Dendritic cell treated with granulocyte-macrophage colony-stimulating factor and Interleukin-4, amounts not matched to agents 40 ng/mL and 50 ng/mL, for 4 days (primary cell): ENCODE measurements at regions not wholly inside any gene's neighbourhood (a gene's known extent, or its start where the extent isn't known, plus 50 kb on each side); places are given as distances from the start of the nearest gene placed in this dataset.

Source experiments
- H3K27ac Mint-ChIP-seq: one replicate; pipeline ENCODE4 v1.8.0; 2022; ENCODE audit warnings: mild to moderate bottlenecking, mixed read lengths
- H3K27me3 Mint-ChIP-seq: one replicate; pipeline ENCODE4 v1.8.0; 2022; ENCODE audit warnings: mild to moderate bottlenecking, mixed read lengths
- H3K36me3 Mint-ChIP-seq: one replicate; pipeline ENCODE4 v1.8.0; 2022; ENCODE audit warnings: low read depth, mixed read lengths
- H3K4me1 Mint-ChIP-seq: one replicate; pipeline ENCODE4 v1.8.0; 2022; ENCODE audit warnings: low read depth, mixed read lengths
- H3K4me3 Mint-ChIP-seq: one replicate; pipeline ENCODE4 v1.8.0; 2022; ENCODE audit warnings: mild to moderate bottlenecking, moderate library complexity, mixed read lengths
- H3K9me3 Mint-ChIP-seq: one replicate; pipeline ENCODE4 v1.8.0; 2022; ENCODE audit warnings: mixed read lengths
- intact Hi-C: fragments of 100-400 bp; cut with micrococcal nuclease; formaldehyde crosslinking; loops from one replicate; pipeline ENCODE4 v1.15.0; 2022

DNA sequence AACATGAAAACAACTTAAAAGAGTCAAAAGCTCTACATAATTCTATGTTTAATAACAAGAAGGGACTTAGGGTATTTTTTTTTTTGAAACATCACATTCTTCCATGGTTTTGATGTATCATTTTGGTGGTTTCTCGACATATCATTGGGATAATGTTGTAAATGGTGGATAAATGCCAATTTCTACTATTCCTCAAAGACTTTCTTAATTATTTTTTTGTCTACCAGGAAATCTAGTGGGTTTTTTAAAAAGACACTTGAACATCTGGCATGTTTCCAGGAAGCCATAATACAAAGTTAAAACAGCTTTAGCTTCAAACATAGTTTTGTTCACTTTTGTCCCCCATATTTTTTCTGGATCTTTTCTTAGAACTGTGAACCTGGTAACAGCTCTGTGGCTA lies 200.4 kb downstream of the DKK1 start:
- Mint-ChIP-seq H3K27ac (no peak overlapping the region), H3K27me3 (no peaks in the 10 kb centered on the region), H3K4me1 (no peaks in the 10 kb centered on the region), H3K4me3 (no peak overlapping the region), H3K36me3 (no peaks in the 10 kb centered on the region), H3K9me3 (peaks cover 35% of the 10 kb centered on the region)
- intact Hi-C loops = no loop called here

DNA sequence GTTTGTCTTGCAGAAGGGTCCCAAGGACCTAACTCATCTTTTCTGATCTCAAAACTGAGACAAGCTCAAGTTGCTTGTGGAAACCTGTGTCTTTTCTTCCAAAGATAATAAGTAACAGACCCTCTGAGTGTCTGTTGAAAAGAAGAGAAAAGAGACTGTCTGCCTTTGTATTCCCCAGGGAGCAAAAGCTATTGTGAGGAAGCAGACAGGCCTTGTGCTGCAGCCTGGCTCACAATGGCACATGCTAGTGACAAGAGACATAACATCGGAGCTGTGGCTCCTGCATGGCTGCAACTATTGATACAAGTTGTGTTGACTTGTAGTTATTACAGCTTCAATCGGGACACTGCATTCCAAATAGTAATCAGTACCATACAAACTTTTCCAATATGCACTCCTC lies 202.9 kb downstream of the DKK1 start:
- intact Hi-C loops = no loop called here
- no peak overlapping the region for H3K4me3 Mint-ChIP-seq
- H3K4me1 Mint-ChIP-seq = no peaks in the 10 kb centered on the region
- peaks cover 19% of the 10 kb centered on the region for H3K9me3 Mint-ChIP-seq
- H3K27ac Mint-ChIP-seq = no peak overlapping the region
- H3K36me3 Mint-ChIP-seq = no peaks in the 10 kb centered on the region
- H3K27me3 Mint-ChIP-seq = no peaks in the 10 kb centered on the region

DNA sequence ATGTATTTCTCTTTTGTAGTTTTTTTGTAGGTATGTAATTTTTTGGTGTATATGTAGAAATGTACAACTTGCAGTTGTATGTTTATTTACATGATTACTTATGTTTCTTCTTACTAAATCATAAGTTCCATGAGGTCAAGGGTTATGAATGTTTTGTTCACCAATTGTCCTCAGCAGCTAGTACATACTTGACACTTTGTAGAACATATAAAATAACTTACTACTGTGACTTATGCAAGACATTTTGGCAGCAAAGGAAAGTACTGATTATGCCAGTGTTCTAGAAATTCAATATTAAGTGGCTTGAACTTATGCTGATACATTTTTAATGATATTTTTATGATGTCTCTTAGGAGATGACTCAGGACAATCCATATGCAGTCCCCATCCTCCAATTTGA lies 209.6 kb downstream of the DKK1 start:
- no peaks in the 10 kb centered on the region for H3K36me3 Mint-ChIP-seq

DNA sequence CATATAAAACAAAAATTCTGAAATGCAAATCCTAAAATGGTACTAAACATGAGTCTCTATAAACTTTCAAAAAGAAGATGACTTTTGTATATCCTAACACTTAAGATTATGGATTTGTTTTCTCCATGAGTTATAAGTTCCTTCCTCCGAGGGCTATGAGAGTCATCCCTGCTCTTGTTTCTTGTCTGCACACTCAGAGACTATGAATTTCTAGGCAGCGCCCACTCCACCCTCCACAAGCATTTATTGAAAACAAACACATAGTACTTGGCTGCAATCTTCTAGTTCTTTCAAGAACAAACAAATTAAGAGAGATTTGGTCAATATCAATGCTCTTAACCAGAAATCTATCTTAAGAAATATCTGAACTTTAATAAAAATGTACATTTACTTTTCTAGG lies 211.7 kb downstream of the DKK1 start:
- intact Hi-C loops = no loop called here
- Mint-ChIP-seq H3K27ac (no peak overlapping the region), H3K4me1 (no peaks in the 10 kb centered on the region), H3K36me3 (no peaks in the 10 kb centered on the region), H3K27me3 (no peaks in the 10 kb centered on the region), H3K4me3 (no peak overlapping the region), H3K9me3 (peaks cover 27% of the 10 kb centered on the region)

More for the DNA sequence above, 209.6 kb downstream of the DKK1 start:
- H3K4me3 Mint-ChIP-seq = no peak overlapping the region
- H3K4me1 Mint-ChIP-seq = no peaks in the 10 kb centered on the region
- H3K27ac Mint-ChIP-seq = no peak overlapping the region
- H3K9me3 Mint-ChIP-seq = peaks cover 15% of the 10 kb centered on the region
- H3K27me3 Mint-ChIP-seq = no peaks in the 10 kb centered on the region
- intact Hi-C loops = no loop called here

DNA sequence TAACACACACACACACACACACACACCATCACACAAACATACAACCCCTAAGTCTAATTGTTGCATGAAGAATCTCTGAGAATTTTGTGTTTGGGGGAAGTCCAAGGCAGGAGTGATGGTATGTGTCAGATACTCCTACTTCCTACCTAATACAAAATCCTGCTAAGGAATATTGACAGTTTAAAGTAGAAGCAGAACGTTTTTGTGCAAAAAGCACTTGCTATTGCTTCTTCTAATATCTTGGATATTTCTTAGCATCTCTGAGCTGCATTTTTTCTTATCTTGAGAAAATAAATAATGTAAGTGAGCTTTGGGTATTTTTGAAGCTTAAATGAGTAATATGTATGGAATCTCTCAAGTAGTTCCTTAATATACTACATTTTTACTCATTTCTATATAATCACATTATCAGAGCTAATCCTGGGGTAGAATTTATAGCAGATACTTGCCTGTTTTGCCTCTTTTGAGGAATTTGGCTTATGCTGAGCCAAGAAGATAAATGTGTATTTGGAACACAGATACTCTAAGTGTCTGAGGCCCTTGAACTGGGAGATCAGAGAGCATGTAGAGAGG lies 212.3 kb downstream of the DKK1 start:
- intact Hi-C loops = no loop called here
- H3K9me3 Mint-ChIP-seq = peaks cover 27% of the 10 kb centered on the region
- H3K4me3 Mint-ChIP-seq = no peak overlapping the region
- no peak overlapping the region for H3K27ac Mint-ChIP-seq
- H3K27me3 Mint-ChIP-seq = no peaks in the 10 kb centered on the region
- no peaks in the 10 kb centered on the region for H3K36me3 Mint-ChIP-seq
- no peaks in the 10 kb centered on the region for H3K4me1 Mint-ChIP-seq

DNA sequence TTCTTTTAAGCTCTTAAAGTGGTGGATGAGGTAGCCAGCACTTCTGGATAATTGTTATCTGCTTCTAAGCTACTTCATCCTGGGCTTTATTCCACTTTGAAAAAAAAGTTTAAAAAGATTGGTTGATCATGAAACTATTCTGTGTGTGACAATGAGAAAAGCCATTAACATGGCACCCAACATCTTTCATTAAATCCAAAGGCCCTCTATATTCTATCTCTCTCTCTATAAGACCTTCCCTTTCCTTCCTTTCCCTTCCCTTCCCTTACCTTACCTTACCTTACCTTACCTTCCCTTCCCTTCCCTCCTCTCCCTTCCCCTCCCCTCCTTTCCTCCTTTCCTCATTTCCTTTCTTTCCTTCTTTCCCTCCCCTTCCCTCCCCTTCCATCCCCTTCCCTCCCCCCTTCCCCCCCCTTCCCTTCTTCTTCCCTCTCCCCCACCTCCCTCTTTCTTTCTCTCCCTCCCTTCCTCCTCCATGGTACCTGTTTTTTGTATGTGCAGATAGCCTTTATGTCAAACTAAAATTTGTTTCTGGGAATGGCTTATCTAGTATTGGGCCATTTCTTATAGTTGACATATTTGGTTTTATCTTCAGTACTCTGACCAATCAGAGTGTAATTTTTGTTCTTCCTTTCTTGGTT lies 218.7 kb downstream of the DKK1 start:
- Mint-ChIP-seq H3K4me3 (no peak overlapping the region), H3K36me3 (no peaks in the 10 kb centered on the region), H3K27me3 (no peaks in the 10 kb centered on the region), H3K9me3 (peaks cover 12% of the 10 kb centered on the region), H3K27ac (no peak overlapping the region), H3K4me1 (no peaks in the 10 kb centered on the region)
- intact Hi-C loops = no loop called here

DNA sequence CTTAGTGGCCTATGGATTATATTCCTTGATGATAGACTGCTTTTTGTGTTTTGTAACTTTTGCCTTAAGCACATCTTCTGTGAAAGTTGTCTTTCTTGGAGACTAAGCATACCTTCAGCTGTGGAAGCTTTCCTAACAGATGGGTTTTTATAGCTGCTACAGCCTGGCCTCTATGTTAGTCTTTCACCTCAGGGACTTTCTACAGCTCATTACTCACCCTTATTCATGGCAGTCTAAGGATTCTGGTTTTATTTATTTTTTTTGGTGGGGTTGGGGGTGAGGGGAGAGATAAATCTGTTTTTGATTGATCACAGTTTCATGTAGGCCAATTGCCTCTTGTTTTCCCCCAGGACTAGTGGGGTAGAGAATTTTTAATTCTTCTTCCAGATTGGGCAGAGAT lies 219.9 kb downstream of the DKK1 start:
- H3K9me3 Mint-ChIP-seq = peaks cover 10% of the 10 kb centered on the region
- H3K4me1 Mint-ChIP-seq = no peaks in the 10 kb centered on the region
- H3K27me3 Mint-ChIP-seq = no peaks in the 10 kb centered on the region
- intact Hi-C loops = no loop called here
- H3K36me3 Mint-ChIP-seq = no peaks in the 10 kb centered on the region
- no peak overlapping the region for H3K4me3 Mint-ChIP-seq
- H3K27ac Mint-ChIP-seq = no peak overlapping the region

DNA sequence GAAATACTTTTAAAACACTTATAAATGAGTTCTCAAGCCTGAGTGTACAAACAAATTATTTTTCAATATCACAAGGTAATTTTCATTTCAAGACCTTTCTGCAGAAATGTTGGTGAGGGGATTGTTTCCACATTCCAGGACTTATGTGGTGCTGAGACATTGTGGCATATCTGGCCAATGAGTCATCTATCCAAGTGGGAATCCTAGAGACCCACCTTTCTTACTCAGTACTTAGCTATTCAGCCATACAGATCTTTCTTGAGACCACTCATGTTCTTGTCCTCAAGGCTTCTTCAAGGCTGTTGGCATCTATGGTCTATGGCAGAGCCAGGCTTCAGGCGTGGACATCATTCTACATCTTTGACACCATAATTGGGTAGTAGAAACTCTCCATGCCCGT lies 225.4 kb downstream of the DKK1 start:
- H3K27me3 Mint-ChIP-seq = no peaks in the 10 kb centered on the region
- H3K27ac Mint-ChIP-seq = no peak overlapping the region
- intact Hi-C loops = no loop called here
- no peaks in the 10 kb centered on the region for H3K4me1 Mint-ChIP-seq
- no peaks in the 10 kb centered on the region for H3K36me3 Mint-ChIP-seq
- no peak overlapping the region for H3K4me3 Mint-ChIP-seq
- H3K9me3 Mint-ChIP-seq = no peaks in the 10 kb centered on the region

DNA sequence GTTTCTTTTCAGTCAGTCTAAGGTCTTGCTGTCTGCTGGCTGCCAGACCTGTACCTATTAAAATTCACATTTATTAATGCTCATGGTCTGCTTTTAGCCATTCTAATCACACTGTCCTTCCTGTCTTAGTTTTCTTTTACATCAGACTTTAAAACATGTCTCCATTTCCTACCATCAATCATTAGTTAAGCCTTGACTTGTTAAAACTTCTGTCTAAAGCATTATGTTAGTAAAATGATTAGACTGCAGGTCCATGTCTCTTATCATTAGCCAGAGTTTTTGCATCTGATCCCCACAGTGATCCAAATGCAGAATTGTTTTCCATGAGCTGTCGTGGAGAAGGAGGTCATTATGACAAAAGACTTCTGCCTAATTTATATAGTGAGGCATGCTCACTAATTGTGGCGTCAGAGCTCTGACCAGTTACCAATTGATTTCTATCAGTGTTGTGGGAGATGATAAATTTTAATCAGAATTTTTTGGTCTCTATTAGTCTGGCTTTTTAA lies 226.5 kb downstream of the DKK1 start:
- no peaks in the 10 kb centered on the region for H3K36me3 Mint-ChIP-seq
- H3K27ac Mint-ChIP-seq = no peak overlapping the region
- no peak overlapping the region for H3K4me3 Mint-ChIP-seq

DNA sequence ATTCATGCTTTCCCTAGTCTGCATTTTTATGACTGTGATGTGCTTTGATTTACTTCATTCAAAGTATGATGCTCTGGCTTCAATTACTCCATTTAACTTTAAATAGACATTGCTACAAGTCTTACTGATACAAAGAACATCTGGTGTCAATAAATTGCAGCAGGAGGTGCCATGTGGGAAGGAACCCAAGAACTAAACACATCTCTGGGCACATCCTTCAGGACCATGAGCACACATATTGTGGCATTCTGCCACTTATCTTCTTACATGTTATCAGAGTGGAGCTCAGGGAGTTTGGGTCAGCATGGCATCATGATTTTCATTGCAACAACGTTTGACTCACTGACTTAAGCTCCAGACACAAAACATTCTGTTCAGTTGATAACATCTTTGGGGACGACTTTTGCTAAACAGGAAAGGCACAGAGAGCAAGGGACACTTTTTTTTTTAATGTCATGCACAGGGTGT lies 227.0 kb downstream of the DKK1 start:
- no peaks in the 10 kb centered on the region for H3K36me3 Mint-ChIP-seq
- no peak overlapping the region for H3K27ac Mint-ChIP-seq
- no peak overlapping the region for H3K4me3 Mint-ChIP-seq
- H3K27me3 Mint-ChIP-seq = no peaks in the 10 kb centered on the region
- intact Hi-C loops = no loop called here
- H3K4me1 Mint-ChIP-seq = no peaks in the 10 kb centered on the region
- peaks cover 7% of the 10 kb centered on the region for H3K9me3 Mint-ChIP-seq

More for the DNA sequence above, 226.5 kb downstream of the DKK1 start:
- H3K4me1 Mint-ChIP-seq = no peaks in the 10 kb centered on the region
- H3K27me3 Mint-ChIP-seq = no peaks in the 10 kb centered on the region
- intact Hi-C loops = no loop called here
- peaks cover 2% of the 10 kb centered on the region for H3K9me3 Mint-ChIP-seq

DNA sequence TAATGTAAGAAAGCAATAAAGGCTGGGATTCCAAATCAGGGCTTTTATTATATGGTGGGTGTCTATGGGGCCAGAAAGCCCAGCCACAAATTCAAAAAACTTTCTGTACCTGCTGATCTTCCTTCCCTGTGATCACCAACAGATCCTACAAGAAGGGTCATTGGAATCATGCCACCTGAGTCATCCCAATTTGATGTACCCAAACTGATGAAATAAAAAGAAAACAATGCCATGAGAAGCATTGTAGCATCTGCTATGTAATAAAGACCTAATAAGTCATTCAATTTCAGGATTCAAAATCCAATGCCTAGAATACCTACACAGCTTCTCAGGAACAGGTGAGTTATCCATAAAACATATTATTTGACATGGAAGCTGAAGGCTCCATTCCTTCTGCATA lies 228.8 kb downstream of the DKK1 start:
- H3K4me1 Mint-ChIP-seq = no peaks in the 10 kb centered on the region
- peaks cover 15% of the 10 kb centered on the region for H3K9me3 Mint-ChIP-seq
- no peak overlapping the region for H3K27ac Mint-ChIP-seq
- intact Hi-C loops = no loop called here
- no peak overlapping the region for H3K4me3 Mint-ChIP-seq
- H3K36me3 Mint-ChIP-seq = no peaks in the 10 kb centered on the region
- H3K27me3 Mint-ChIP-seq = no peaks in the 10 kb centered on the region

DNA sequence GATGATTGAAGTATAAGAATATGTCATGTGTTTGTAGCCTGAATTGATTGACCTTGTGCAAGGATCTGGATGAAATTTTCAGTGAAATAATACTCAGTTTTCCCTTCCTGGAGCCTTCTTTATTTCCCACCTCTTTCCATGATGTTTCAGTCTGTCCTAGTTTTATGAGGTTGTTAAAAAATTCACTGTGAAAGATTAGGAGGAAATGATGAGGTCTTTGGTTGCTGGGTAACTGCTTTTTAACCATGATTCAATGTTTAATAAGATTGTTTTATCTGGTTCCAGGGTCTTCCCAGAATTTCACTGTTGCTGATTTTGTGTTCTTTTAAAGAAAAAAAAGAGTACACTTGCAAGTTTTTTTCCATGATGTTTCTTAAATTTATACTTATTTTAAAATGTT lies 221.5 kb downstream of the MBL2 start:
- H3K27me3 Mint-ChIP-seq = no peaks in the 10 kb centered on the region
- no peaks in the 10 kb centered on the region for H3K36me3 Mint-ChIP-seq
- intact Hi-C loops = no loop called here
- no peaks in the 10 kb centered on the region for H3K4me1 Mint-ChIP-seq
- H3K4me3 Mint-ChIP-seq = no peak overlapping the region
- H3K9me3 Mint-ChIP-seq = peaks cover 22% of the 10 kb centered on the region
- no peak overlapping the region for H3K27ac Mint-ChIP-seq

DNA sequence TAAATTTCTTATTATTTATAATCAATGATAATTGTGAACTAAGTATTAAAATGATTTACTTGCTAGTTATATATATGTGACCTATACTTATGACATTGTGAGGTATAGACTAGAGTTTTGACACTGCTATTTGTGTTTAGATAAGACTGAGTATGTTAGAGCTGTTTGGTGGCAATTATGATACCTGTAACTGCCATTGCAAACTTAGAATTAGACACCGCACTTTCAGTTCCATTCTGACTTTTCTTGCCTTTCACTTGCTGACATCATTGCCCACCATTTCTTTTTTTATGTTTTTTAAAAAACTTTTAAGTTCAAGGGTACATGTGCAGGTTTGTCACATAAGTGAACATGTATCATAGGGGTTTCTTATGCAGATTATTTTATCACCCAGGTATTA lies 214.5 kb downstream of the MBL2 start:
- Mint-ChIP-seq H3K36me3 (no peaks in the 10 kb centered on the region), H3K9me3 (peaks cover 9% of the 10 kb centered on the region), H3K27ac (no peak overlapping the region), H3K27me3 (no peaks in the 10 kb centered on the region), H3K4me1 (no peaks in the 10 kb centered on the region), H3K4me3 (no peak overlapping the region)
- intact Hi-C loops = no loop called here

DNA sequence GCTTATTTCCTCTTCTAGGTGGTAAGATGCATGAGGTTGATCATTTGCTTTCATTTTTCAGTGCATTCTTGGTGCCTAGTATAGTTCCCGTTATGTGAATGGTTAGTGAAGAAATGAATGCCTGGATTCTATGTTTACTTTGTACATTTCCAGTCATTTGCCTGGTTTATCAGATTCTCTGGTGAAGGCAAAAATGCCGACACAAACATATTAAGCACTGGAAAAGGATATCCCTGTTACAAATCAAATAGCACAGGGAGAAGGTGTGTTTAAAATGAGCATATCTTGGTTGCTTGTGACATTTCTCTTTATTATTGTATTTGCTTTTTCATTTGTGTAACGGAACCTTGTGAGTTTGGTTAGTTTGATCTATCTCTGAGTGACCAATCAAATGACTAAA lies 211.3 kb downstream of the MBL2 start:
- H3K36me3 Mint-ChIP-seq = no peaks in the 10 kb centered on the region
- no peak overlapping the region for H3K4me3 Mint-ChIP-seq
- no peaks in the 10 kb centered on the region for H3K27me3 Mint-ChIP-seq
- no peak overlapping the region for H3K27ac Mint-ChIP-seq
- no peaks in the 10 kb centered on the region for H3K4me1 Mint-ChIP-seq
- intact Hi-C loops = no loop called here
- no peaks in the 10 kb centered on the region for H3K9me3 Mint-ChIP-seq

DNA sequence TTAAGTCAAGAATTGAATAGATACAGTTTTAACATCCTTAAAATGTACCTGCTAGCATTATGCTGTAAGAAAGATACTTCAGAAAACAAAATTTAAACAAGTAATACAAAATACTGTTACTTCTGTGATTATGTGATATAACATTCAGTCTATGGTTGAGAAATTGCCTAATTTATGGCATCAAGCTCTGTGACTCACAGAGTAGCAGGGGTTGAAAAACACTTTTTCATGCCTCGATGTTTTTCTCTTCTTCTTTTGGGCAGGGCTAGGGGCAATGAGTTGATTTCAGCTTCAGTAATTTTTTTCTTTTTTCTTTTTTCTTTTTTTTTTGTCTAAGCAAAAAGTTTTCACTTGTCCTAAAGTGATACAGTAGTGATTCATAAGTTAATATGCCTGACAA lies 209.2 kb downstream of the MBL2 start:
- intact Hi-C loops = no loop called here
- Mint-ChIP-seq H3K9me3 (no peaks in the 10 kb centered on the region), H3K27me3 (no peaks in the 10 kb centered on the region), H3K36me3 (no peaks in the 10 kb centered on the region), H3K4me1 (no peaks in the 10 kb centered on the region), H3K4me3 (no peak overlapping the region), H3K27ac (no peak overlapping the region)
